ENCODE measurements at regions not wholly inside any gene's neighbourhood (a gene's known extent, or its start where the extent isn't known, plus 50 kb on each side); places are given as distances from the start of the nearest gene placed in this dataset.

DNA sequence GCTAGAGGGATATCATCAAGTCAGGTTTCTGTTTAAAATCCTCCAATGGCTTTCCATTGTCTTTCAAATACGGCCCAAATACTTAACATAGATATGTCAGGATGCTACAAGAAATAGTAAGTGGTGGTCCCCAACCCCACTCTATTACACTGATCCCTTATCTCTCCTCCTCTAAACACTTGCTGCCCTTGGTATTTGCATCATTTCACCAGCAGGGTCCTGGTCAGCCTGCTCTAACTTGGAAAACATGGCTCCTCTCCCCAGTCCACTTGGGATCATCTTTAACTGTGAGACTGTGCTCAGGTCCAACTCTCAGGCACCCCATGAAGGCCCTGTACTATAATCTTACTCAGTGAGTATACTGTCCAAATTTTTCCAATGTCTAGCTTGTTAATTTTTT, 53.8 kb upstream of the GSAP start:
- TF ChIP-seq, protein P1, sequence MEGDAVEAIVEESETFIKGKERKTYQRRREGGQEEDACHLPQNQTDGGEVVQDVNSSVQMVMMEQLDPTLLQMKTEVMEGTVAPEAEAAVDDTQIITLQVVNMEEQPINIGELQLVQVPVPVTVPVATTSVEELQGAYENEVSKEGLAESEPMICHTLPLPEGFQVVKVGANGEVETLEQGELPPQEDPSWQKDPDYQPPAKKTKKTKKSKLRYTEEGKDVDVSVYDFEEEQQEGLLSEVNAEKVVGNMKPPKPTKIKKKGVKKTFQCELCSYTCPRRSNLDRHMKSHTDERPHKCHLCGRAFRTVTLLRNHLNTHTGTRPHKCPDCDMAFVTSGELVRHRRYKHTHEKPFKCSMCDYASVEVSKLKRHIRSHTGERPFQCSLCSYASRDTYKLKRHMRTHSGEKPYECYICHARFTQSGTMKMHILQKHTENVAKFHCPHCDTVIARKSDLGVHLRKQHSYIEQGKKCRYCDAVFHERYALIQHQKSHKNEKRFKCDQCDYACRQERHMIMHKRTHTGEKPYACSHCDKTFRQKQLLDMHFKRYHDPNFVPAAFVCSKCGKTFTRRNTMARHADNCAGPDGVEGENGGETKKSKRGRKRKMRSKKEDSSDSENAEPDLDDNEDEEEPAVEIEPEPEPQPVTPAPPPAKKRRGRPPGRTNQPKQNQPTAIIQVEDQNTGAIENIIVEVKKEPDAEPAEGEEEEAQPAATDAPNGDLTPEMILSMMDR (IDR thresholded peaks at IDR 0.05), result no peak
- TF ChIP-seq POLR2A (IDR thresholded peaks at IDR 0.05), result no peak

Data from transverse colon (tissue), 3 donors.